ENCODE measurements at regions not wholly inside any gene's neighbourhood (a gene's known extent, or its start where the extent isn't known, plus 50 kb on each side); places are given as distances from the start of the nearest gene placed in this dataset.

DNA sequence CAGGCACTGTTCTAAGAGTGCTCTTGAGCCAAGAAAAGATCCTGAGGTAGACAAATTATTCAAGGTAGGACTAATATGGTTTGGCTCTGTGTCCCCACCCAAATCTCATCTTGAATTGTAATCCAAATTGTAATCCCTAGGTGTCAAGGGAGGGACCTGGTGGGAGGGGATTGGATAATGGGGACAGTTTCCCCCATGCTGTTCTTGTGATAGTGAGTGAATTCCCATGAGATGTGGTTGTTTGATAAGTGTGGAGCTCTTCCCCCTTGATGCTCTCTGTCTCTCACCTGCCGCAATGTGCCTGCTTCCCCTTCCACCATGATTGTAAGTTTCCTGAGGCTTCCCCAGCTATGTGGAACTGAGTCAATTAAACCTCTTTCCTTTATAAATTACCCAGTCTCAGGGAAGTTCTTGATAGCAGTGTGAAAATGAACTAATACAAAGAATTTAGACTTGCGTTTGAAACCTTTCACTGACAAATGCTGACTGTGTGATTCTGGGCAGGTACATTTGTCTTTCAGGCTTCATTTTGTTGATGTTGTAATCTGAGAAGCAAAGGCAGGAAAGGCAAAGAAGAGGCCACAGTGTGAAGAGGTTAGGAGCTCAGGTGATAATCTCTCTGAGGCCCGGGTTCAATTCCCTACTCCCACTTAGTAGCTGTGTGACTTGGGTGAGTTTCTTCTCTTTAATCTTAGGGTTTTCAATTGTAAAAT lies 115.8 kb upstream of the PAX6 start:
- TF ChIP-seq, protein P1, sequence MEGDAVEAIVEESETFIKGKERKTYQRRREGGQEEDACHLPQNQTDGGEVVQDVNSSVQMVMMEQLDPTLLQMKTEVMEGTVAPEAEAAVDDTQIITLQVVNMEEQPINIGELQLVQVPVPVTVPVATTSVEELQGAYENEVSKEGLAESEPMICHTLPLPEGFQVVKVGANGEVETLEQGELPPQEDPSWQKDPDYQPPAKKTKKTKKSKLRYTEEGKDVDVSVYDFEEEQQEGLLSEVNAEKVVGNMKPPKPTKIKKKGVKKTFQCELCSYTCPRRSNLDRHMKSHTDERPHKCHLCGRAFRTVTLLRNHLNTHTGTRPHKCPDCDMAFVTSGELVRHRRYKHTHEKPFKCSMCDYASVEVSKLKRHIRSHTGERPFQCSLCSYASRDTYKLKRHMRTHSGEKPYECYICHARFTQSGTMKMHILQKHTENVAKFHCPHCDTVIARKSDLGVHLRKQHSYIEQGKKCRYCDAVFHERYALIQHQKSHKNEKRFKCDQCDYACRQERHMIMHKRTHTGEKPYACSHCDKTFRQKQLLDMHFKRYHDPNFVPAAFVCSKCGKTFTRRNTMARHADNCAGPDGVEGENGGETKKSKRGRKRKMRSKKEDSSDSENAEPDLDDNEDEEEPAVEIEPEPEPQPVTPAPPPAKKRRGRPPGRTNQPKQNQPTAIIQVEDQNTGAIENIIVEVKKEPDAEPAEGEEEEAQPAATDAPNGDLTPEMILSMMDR (IDR thresholded peaks at IDR 0.05; ENCODE audit: low read length): no peak
- no peak for TF ChIP-seq EZH2 (IDR thresholded peaks at IDR 0.05; ENCODE audit: borderline replicate concordance, low read length)

Measured in OCI-LY1 (cell line).